SK-N-MC (cell line): ENCODE measurements at regions not wholly inside any gene's neighbourhood (a gene's known extent, or its start where the extent isn't known, plus 50 kb on each side); places are given as distances from the start of the nearest gene placed in this dataset.

Experiments used
- DNase-seq: peaks from one replicate; pipeline ENCODE4 v3.0.0-alpha.2; 2011; ENCODE audit warnings: low read depth, low spot score
- H3K27ac ChIP-seq: fragments of 200-600 bp; sonication (generic); 2 replicates; pipeline ENCODE4 v1.5.1; 2016; ENCODE audit warnings: mixed run types
- H3K36me3 ChIP-seq: fragments of 200-600 bp; sonication (generic); 2 replicates; pipeline ENCODE4 v1.6.1; 2017; ENCODE audit warnings: antibody characterized with exemption, low read length, mixed read lengths; ENCODE audit not compliant: insufficient read depth
- H3K4me3 ChIP-seq: fragments of 200-600 bp; sonication (generic); 2 replicates; pipeline ENCODE4 v1.5.1; 2016
- H3K9ac ChIP-seq: fragments of 200-600 bp; sonication (generic); 2 replicates; pipeline ENCODE4 v1.8.0; 2017; ENCODE audit warnings: mixed run types, mixed read lengths; ENCODE audit not compliant: insufficient read length
- H3K9me3 ChIP-seq: fragments of 200-600 bp; sonication (generic); 2 replicates; pipeline ENCODE4 v1.6.1; 2017; ENCODE audit warnings: low read depth, mild to moderate bottlenecking, antibody characterized with exemption, low read length, moderate library complexity, mixed read lengths
- EZH2 ChIP-seq: fragments of 200-600 bp; sonication (generic); IDR thresholded peaks from one replicate; pipeline ENCODE4 v1.6.1; 2017; ENCODE audit warnings: antibody characterized with exemption
- FOXP2 ChIP-seq: optimal IDR thresholded peaks from 2 replicates; pipeline ENCODE3; 2011; ENCODE audit warnings: mild to moderate bottlenecking, moderate library complexity; ENCODE audit not compliant: insufficient read depth; ENCODE audit errors: extremely low read length, control extremely low read depth
- POLR2AphosphoS5 ChIP-seq: IDR thresholded peaks from 2 replicates; pipeline ENCODE4 v1.6.1; 2012; ENCODE audit warnings: mild to moderate bottlenecking, low read depth, low read length, borderline replicate concordance

GRCh38 chr16:13528691-13529090 is 391.3 kb upstream of the ERCC4 start:
- TF ChIP-seq FOXP2: no peak
- Histone ChIP-seq H3K9ac (no peak overlapping the region), H3K9me3 (no peaks in the 10 kb centered on the region)

GRCh38 chr16:13529193-13529982 is 390.6 kb upstream of the ERCC4 start:
- no peak for DNase-seq
- H3K4me3 ChIP-seq: no peak overlapping the region
- H3K36me3 ChIP-seq: no peaks in the 10 kb centered on the region
- H3K9ac ChIP-seq: no peak overlapping the region
- no peak overlapping the region for H3K27ac ChIP-seq
- no peak for TF ChIP-seq FOXP2
- no peak for TF ChIP-seq EZH2
- no peaks in the 10 kb centered on the region for H3K9me3 ChIP-seq

More at GRCh38 chr16:13528691-13529090, 391.3 kb upstream of the ERCC4 start:
- H3K4me3 ChIP-seq: no peak overlapping the region
- no peak for DNase-seq
- no peak overlapping the region for H3K27ac ChIP-seq
- no peaks in the 10 kb centered on the region for H3K36me3 ChIP-seq

DNA sequence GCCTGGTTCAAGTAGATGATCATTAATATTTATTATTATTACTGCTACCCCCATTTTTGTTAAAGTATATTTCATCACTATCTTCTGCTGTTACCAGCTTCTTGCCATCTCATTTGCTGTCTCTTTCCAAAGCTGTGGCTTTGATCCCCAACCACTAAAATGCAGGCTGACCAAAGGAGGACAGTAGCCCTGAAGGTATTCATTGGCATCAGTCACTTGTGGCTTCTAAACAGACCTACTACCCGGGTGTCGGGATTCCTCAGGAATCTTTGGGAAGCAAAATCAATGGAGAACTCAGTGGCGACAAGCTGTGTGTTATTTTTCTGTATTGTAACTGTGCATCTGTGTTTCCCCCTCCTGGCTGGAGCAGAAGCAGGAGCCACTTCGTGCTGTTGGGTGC is 379.2 kb upstream of the ERCC4 start:
- Histone ChIP-seq H3K9me3 (no peaks in the 10 kb centered on the region), H3K4me3 (no peak overlapping the region), H3K27ac (no peak overlapping the region), H3K9ac (no peak overlapping the region), H3K36me3 (no peaks in the 10 kb centered on the region)
- no peak for DNase-seq
- no peak for TF ChIP-seq FOXP2
- no peak for TF ChIP-seq POLR2AphosphoS5
- TF ChIP-seq EZH2: no peak

- no peak for DNase-seq
- no peaks in the 10 kb centered on the region for H3K9me3 ChIP-seq
- H3K27ac ChIP-seq: no peak overlapping the region
- TF ChIP-seq POLR2AphosphoS5: no peak
- TF ChIP-seq EZH2: no peak
- TF ChIP-seq FOXP2: no peak
- no peaks in the 10 kb centered on the region for H3K36me3 ChIP-seq
- no peak overlapping the region for H3K9ac ChIP-seq
- H3K4me3 ChIP-seq: no peak overlapping the region
Measured at GRCh38 chr16:13542284-13542683, 377.7 kb upstream of the ERCC4 start.

DNA sequence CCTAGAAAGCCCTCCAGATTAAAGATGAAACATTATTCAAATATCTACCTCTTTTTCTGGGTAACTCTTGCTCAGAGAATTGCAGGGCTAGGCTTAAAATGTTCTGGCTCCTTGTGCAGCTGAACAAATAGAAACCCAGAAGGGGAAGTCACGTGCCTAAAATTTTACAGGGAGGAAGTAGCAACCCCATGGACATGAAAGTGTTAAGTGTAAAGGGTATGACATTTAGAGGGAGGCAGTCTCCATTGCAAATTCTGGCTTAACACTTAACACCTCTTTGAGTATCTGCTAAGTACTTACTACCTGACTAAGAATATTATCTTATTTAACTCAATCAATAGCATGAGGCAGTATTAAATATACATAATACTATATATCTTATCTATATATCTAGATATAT is 376.1 kb upstream of the ERCC4 start:
- TF ChIP-seq POLR2AphosphoS5 (no peak), EZH2 (no peak), FOXP2 (no peak)
- no peaks in the 10 kb centered on the region for H3K36me3 ChIP-seq
- H3K9ac ChIP-seq: no peak overlapping the region
- H3K9me3 ChIP-seq: no peaks in the 10 kb centered on the region
- no peak overlapping the region for H3K27ac ChIP-seq
- DNase-seq: no peak
- no peak overlapping the region for H3K4me3 ChIP-seq

GRCh38 chr16:13545271-13545670 is 374.7 kb upstream of the ERCC4 start:
- DNase-seq: no peak
- TF ChIP-seq POLR2AphosphoS5 (no peak), FOXP2 (no peak), EZH2 (no peak)

DNA sequence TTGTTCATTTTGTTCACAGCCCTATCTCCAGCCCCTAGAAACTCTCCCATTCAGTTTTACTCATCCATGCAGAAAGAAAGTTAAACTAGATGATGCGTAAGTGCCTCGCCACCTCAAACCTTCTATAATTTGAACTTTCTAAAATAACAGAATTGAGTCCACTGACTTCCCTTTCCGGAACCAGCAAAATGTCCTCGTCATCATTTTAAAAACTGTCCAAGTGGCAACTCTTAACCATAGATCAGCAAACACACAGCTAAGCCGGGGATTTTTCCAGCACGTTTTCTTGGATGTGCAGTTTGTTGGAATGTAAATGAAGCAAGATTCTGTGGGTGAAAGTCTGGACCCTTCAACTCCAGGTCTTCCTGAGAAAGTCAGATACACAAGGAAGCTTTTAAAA is 369.7 kb upstream of the ERCC4 start:
- no peak overlapping the region for H3K4me3 ChIP-seq
- H3K9me3 ChIP-seq: no peaks in the 10 kb centered on the region
- H3K36me3 ChIP-seq: no peaks in the 10 kb centered on the region
- no peak overlapping the region for H3K9ac ChIP-seq
- H3K27ac ChIP-seq: no peak overlapping the region
- TF ChIP-seq POLR2AphosphoS5 (no peak), FOXP2 (no peak)
- no peak for DNase-seq

More at GRCh38 chr16:13545271-13545670, 374.7 kb upstream of the ERCC4 start:
- no peak overlapping the region for H3K9ac ChIP-seq
- H3K27ac ChIP-seq: no peak overlapping the region
- no peaks in the 10 kb centered on the region for H3K36me3 ChIP-seq
- H3K9me3 ChIP-seq: no peaks in the 10 kb centered on the region
- H3K4me3 ChIP-seq: no peak overlapping the region

DNA sequence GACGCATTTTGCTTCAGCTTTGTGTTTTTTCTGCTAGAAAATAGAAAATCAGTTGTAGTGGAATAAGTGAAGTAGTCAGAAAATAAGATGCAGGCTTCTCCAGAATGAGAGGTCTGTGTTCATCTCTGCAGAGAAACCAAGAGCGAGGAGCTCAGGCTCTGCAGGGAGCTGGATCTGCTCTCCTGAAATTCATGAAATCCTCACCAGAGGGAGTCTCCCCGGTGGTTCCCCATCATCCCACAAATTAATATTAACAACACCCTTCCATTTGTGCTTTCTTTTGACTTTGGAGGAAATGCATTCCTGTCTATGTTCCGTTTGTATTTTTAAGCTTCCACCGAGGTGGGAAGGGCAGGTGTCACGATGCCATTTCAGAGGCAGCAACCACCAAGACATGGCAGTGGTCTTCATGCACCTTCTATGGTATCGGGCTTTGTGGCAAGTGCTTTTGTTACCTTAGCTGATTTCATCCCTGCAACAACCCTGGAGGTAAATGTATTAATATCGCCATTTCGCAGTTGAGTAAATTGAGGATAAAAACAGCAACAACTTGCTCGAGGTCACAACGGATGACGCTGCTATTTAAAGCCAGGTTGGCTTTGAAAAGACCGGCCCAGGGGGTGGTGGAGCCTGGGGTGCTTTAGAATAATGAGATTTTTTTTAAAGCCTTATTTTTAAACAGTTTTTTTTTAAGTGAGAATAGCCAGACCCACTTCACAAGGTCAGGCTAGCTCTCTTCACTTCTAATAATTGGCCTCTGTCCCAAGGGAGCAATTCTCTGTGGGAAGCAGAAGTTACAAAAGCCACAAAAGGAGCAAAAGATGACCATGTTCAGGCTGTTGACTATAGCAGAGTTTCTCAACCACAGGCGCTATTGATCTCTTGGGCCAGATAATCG is 367.6 kb upstream of the ERCC4 start:
- no peak overlapping the region for H3K4me3 ChIP-seq
- no peaks in the 10 kb centered on the region for H3K9me3 ChIP-seq
- no peak for DNase-seq
- H3K9ac ChIP-seq: no peak overlapping the region
- no peaks in the 10 kb centered on the region for H3K36me3 ChIP-seq
- TF ChIP-seq FOXP2: no peak
- no peak for TF ChIP-seq EZH2
- TF ChIP-seq POLR2AphosphoS5: no peak
- H3K27ac ChIP-seq: no peak overlapping the region

GRCh38 chr16:13552960-13553257 is 367.0 kb upstream of the ERCC4 start:
- Histone ChIP-seq H3K4me3 (no peak overlapping the region), H3K9ac (no peak overlapping the region)
- no peak for TF ChIP-seq EZH2
- TF ChIP-seq POLR2AphosphoS5: no peak
- TF ChIP-seq FOXP2: no peak

More at GRCh38 chr16:13552960-13553257, 367.0 kb upstream of the ERCC4 start:
- H3K9me3 ChIP-seq: no peaks in the 10 kb centered on the region
- no peak overlapping the region for H3K27ac ChIP-seq
- no peak for DNase-seq
- no peaks in the 10 kb centered on the region for H3K36me3 ChIP-seq
